ENCODE measurements at regions not wholly inside any gene's neighbourhood (a gene's known extent, or its start where the extent isn't known, plus 50 kb on each side); places are given as distances from the start of the nearest gene placed in this dataset.

- no peak for ATAC-seq
- Mint-ChIP-seq H3K36me3 (ENCODE audit: low read depth) (no peaks in the 10 kb centered on the region), H3K27ac (no peak overlapping the region), H3K9me3 (peaks cover 3% of the 10 kb centered on the region), H3K4me3 (no peak overlapping the region), H3K4me1 (ENCODE audit: low read depth) (no peaks in the 10 kb centered on the region), H3K27me3 (peaks cover 2% of the 10 kb centered on the region)
- CTCF ChIA-PET = no interaction called here
- POLR2A ChIA-PET = no interaction called here
- intact Hi-C loops (cut with micrococcal nuclease) = no loop called here
- DNase-seq = no peak
- no peak for TF ChIP-seq CTCF (IDR thresholded peaks at IDR 0.05)
Measured at GRCh38 chr14:101105045-101105444, 201.5 kb upstream of the RTL1 start.

DNA sequence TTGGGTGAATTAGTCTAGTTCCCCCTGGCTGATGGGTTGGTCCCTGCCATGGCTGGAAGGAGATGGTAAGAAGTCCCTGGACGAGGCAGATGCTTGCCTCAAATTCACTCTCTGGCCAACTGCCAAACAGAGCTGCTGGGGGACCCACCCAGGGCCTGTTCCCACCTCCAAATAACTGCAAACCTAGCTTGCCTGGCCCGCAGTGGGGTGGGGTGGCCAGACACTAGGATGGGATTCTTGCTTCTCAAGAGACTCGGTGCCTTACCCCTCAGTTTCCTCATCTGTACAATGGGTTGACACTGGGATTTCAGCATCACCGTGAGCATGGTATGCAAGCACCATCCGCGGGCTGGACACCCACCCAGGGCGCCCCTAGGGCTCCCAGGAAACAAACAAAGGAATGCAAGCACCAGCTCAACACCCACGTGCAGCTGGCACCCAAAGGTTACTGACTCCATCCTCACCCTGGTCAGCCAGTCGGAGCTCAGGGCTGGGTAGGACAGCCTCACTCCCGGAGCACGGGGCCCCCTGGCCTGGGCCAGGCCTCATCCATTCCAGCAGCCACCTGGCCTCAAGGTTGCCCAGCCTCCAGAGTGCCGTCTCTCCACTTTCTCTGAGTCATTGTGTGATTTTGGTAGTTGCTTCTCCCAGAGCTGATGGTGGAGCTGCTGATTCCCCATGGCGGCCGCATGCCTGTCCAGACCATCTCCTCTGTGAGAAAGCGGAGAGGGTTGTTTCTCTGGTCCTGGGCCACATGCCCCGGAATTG is 205.2 kb upstream of the RTL1 start:
- no peaks in the 10 kb centered on the region for H3K36me3 Mint-ChIP-seq (ENCODE audit: low read depth)
- POLR2A ChIA-PET = no interaction called here
- no peaks in the 10 kb centered on the region for H3K27me3 Mint-ChIP-seq
- no peak overlapping the region for H3K4me3 Mint-ChIP-seq
- H3K27ac Mint-ChIP-seq = no peak overlapping the region
- DNase-seq = no peak
- intact Hi-C loops (cut with micrococcal nuclease) = no loop called here
- TF ChIP-seq CTCF (IDR thresholded peaks at IDR 0.05) = no peak
- ATAC-seq = no peak
- no peaks in the 10 kb centered on the region for H3K4me1 Mint-ChIP-seq (ENCODE audit: low read depth)
- peaks cover 1% of the 10 kb centered on the region for H3K9me3 Mint-ChIP-seq
- CTCF ChIA-PET = no interaction called here

DNA sequence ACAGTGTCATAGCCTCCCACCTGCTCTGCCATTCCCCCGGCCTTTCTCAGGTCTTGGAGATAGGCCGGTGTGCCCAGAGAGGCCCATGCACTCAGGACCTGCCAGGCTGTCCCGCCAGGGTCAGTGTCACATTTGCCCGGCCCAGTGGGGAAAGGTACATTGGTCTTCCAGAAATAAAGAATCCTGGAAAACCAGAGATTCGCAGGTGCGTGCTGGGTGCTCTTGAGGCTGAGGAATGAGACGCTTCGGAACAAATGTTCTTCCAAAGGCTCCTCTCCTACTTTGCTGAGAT is 205.8 kb upstream of the RTL1 start:
- ATAC-seq = no peak
- intact Hi-C loops (cut with micrococcal nuclease) = no loop called here
- H3K27ac Mint-ChIP-seq = no peak overlapping the region
- H3K9me3 Mint-ChIP-seq = peaks cover 1% of the 10 kb centered on the region
- ChIA-PET POLR2A (no interaction called here), CTCF (no interaction called here)
- no peak for TF ChIP-seq CTCF (IDR thresholded peaks at IDR 0.05)
- no peak for DNase-seq
- no peaks in the 10 kb centered on the region for H3K4me1 Mint-ChIP-seq (ENCODE audit: low read depth)
- H3K36me3 Mint-ChIP-seq (ENCODE audit: low read depth) = no peaks in the 10 kb centered on the region
- H3K27me3 Mint-ChIP-seq = no peaks in the 10 kb centered on the region
- H3K4me3 Mint-ChIP-seq = no peak overlapping the region

DNA sequence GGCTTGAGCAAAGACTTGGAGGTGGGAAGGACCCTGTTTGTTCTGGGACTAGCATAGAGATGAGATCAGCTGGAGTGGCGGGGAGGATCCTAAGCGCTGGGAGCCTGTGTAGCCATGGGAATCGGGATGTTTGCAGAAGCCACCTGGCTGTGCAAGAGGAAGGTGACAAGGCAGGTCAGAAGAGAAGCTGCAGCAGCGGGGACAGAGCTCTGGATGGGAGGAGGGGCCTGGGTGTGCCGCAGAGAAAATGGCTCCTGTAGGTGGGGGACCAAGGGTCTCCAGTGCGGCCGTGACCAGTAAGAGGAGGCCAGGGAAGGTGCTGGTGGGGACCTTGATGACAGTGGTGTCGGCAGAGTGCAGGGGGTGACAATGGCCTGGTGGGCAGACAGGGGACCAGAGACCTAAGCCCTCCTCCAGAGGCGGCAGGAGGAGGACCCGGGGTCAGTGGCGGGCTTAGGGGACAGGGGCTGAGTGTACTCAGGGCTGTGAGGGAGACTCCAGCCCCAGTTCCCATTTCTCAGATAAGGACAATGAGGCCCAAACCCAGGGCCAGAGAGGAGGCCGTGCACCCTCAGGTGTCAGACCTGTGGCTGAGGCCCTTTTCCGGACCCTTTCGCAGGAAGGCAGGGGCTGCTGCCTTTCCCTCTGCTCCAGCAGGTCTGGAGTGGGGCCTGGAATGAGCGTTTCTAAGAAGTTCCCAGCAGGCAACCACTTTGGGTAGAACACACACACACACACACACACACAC is 206.6 kb upstream of the RTL1 start:
- Mint-ChIP-seq H3K27me3 (peaks cover 3% of the 10 kb centered on the region), H3K4me1 (ENCODE audit: low read depth) (no peaks in the 10 kb centered on the region), H3K27ac (no peak overlapping the region), H3K4me3 (no peak overlapping the region), H3K36me3 (ENCODE audit: low read depth) (no peaks in the 10 kb centered on the region), H3K9me3 (peaks cover 1% of the 10 kb centered on the region)
- no peak for ATAC-seq
- intact Hi-C loops (cut with micrococcal nuclease) = no loop called here
- POLR2A ChIA-PET = no interaction called here
- no peak for TF ChIP-seq CTCF (IDR thresholded peaks at IDR 0.05)
- CTCF ChIA-PET = no interaction called here
- DNase-seq = no peak

GRCh38 chr14:101110729-101111619 is 207.5 kb upstream of the RTL1 start:
- ChIA-PET CTCF (no interaction called here), POLR2A (no interaction called here)
- Mint-ChIP-seq H3K36me3 (ENCODE audit: low read depth) (no peaks in the 10 kb centered on the region), H3K9me3 (peaks cover 1% of the 10 kb centered on the region), H3K27ac (no peak overlapping the region), H3K27me3 (peaks cover 3% of the 10 kb centered on the region), H3K4me3 (no peak overlapping the region), H3K4me1 (ENCODE audit: low read depth) (no peaks in the 10 kb centered on the region)
- ATAC-seq = no peak
- intact Hi-C loops (cut with micrococcal nuclease) = no loop called here
- DNase-seq = no peak
- TF ChIP-seq CTCF (IDR thresholded peaks at IDR 0.05) = no peak
